ENCODE measurements at regions not wholly inside any gene's neighbourhood (a gene's known extent, or its start where the extent isn't known, plus 50 kb on each side); places are given as distances from the start of the nearest gene placed in this dataset.

GRCh38 chr12:42643881-42644579, 54.5 kb upstream of the PRICKLE1 start:
- no peak for TF ChIP-seq CTCF (IDR thresholded peaks at IDR 0.05)
- TF ChIP-seq EZH2 (IDR thresholded peaks at IDR 0.05) = no peak
